ENCODE measurements at regions not wholly inside any gene's neighbourhood (a gene's known extent, or its start where the extent isn't known, plus 50 kb on each side); places are given as distances from the start of the nearest gene placed in this dataset.
"Not testable (repeated sequence)": the region's sequence is repeated elsewhere in the genome, so short reads cannot be mapped to it uniquely, and the experiment has no call there.

GRCh38 chr11:81802591-81802990 is 931.1 kb downstream of the FAM181B start:
- H3K27me3 ChIP-seq (ENCODE audit: control insufficient read depth, insufficient read depth, low read length): no peaks in the 10 kb centered on the region
- CTCF ChIA-PET: no interaction called here
- POLR2A ChIA-PET: no interaction called here

GRCh38 chr11:81792416-81792815 is 941.2 kb downstream of the FAM181B start:
- Histone ChIP-seq H3K36me3 (ENCODE audit: control insufficient read depth, insufficient read depth, low read length) (no peaks in the 10 kb centered on the region), H3K4me3 (ENCODE audit: low read depth, low read length) (no peak overlapping the region), H3K27me3 (ENCODE audit: control insufficient read depth, insufficient read depth, low read length) (no peaks in the 10 kb centered on the region)
- no peak for DNase-seq (ENCODE audit: low read depth)
- no peak for TF ChIP-seq CTCF (IDR thresholded peaks at IDR 0.05; ENCODE audit: insufficient read depth, low read depth, low read length)
- POLR2A ChIA-PET: no interaction called here
- CTCF ChIA-PET: no interaction called here

More at GRCh38 chr11:81802591-81802990, 931.1 kb downstream of the FAM181B start:
- Histone ChIP-seq H3K4me3 (ENCODE audit: low read depth, low read length) (no peak overlapping the region), H3K36me3 (ENCODE audit: control insufficient read depth, insufficient read depth, low read length) (no peaks in the 10 kb centered on the region)
- no peak for DNase-seq (ENCODE audit: low read depth)
- no peak for TF ChIP-seq CTCF (IDR thresholded peaks at IDR 0.05; ENCODE audit: insufficient read depth, low read depth, low read length)

GRCh38 chr11:81787584-81788049 is 946.0 kb downstream of the FAM181B start:
- TF ChIP-seq CTCF (IDR thresholded peaks at IDR 0.05; ENCODE audit: insufficient read depth, low read depth, low read length): no peak
- no peak for DNase-seq (ENCODE audit: low read depth)
- H3K36me3 ChIP-seq (ENCODE audit: control insufficient read depth, insufficient read depth, low read length): no peaks in the 10 kb centered on the region
- H3K4me3 ChIP-seq (ENCODE audit: low read depth, low read length): no peak overlapping the region
- ChIA-PET CTCF (no interaction called here), POLR2A (no interaction called here)
- H3K27me3 ChIP-seq (ENCODE audit: control insufficient read depth, insufficient read depth, low read length): no peaks in the 10 kb centered on the region

GRCh38 chr11:81772166-81772565 is 961.5 kb downstream of the FAM181B start:
- CTCF ChIA-PET: no interaction called here
- Histone ChIP-seq H3K27me3 (ENCODE audit: control insufficient read depth, insufficient read depth, low read length) (no peaks in the 10 kb centered on the region), H3K4me3 (ENCODE audit: low read depth, low read length) (no peak overlapping the region), H3K36me3 (ENCODE audit: control insufficient read depth, insufficient read depth, low read length) (no peaks in the 10 kb centered on the region)
- TF ChIP-seq CTCF (IDR thresholded peaks at IDR 0.05; ENCODE audit: insufficient read depth, low read depth, low read length): no peak
- DNase-seq (ENCODE audit: low read depth): no peak
- POLR2A ChIA-PET: no interaction called here

- DNase-seq (ENCODE audit: low read depth); H3K4me3 ChIP-seq (ENCODE audit: low read depth, low read length); H3K36me3 ChIP-seq (ENCODE audit: control insufficient read depth, insufficient read depth, low read length); H3K27me3 ChIP-seq (ENCODE audit: control insufficient read depth, insufficient read depth, low read length); POLR2A ChIA-PET; CTCF ChIA-PET: not testable (repeated sequence)
Observed at GRCh38 chr11:81769906-81770305, 963.8 kb downstream of the FAM181B start.

GRCh38 chr11:81756864-81757595 is 976.6 kb downstream of the FAM181B start:
- CTCF ChIA-PET: no interaction called here
- no peak for TF ChIP-seq CTCF (IDR thresholded peaks at IDR 0.05; ENCODE audit: insufficient read depth, low read depth, low read length)
- no peak overlapping the region for H3K4me3 ChIP-seq (ENCODE audit: low read depth, low read length)
- POLR2A ChIA-PET: no interaction called here
- no peak for DNase-seq (ENCODE audit: low read depth)
- no peaks in the 10 kb centered on the region for H3K36me3 ChIP-seq (ENCODE audit: control insufficient read depth, insufficient read depth, low read length)
- no peaks in the 10 kb centered on the region for H3K27me3 ChIP-seq (ENCODE audit: control insufficient read depth, insufficient read depth, low read length)
